B cell (primary cell): ENCODE measurements at regions not wholly inside any gene's neighbourhood (a gene's known extent, or its start where the extent isn't known, plus 50 kb on each side); places are given as distances from the start of the nearest gene placed in this dataset.

Source experiments
- CTCF ChIP-seq: fragments of 200-600 bp; IDR thresholded peaks from one replicate; pipeline ENCODE4 v1.8.0; 2022; ENCODE audit warnings: antibody characterized with exemption, mild to moderate bottlenecking
- EZH2 ChIP-seq: IDR thresholded peaks from 2 replicates; pipeline ENCODE4 v1.6.1; 2012; ENCODE audit warnings: borderline replicate concordance, low read depth, mild to moderate bottlenecking, moderate library complexity, low read length; ENCODE audit not compliant: insufficient read depth, poor library complexity, severe bottlenecking

GRCh38 chr2:181125359-181125758, 145.0 kb downstream of the UBE2E3 start:
- TF ChIP-seq CTCF (no peak), EZH2 (no peak)
